Liver (tissue), 8 donors: ENCODE measurements at regions not wholly inside any gene's neighbourhood (a gene's known extent, or its start where the extent isn't known, plus 50 kb on each side); places are given as distances from the start of the nearest gene placed in this dataset.

Experiments used
- DNase-seq: peaks from one replicate; pipeline ENCODE4 v3.0.0-alpha.2; 2017; ENCODE audit warnings: low spot score
- H3K27ac ChIP-seq, 2 donors: one replicate each; pipeline ENCODE4 v1.7.0; 2013; ENCODE audit warnings: inconsistent platforms in 2 of 2, low read length in 2 of 2, control low read depth in 1 of 2, low read depth in 1 of 2, mild to moderate bottlenecking in 1 of 2
- H3K27me3 ChIP-seq, 4 donors: one replicate each; pipeline versions ENCODE4 v1.6.1 to v1.7.0; 2013; ENCODE audit warnings: low read length in 3 of 4, inconsistent platforms in 1 of 4, mild to moderate bottlenecking in 1 of 4, moderate library complexity in 1 of 4; ENCODE audit not compliant: control insufficient read depth in 4 of 4, insufficient read depth in 4 of 4
- H3K36me3 ChIP-seq, 4 donors: one replicate each; pipeline versions ENCODE4 v1.6.1 to v1.7.0; 2013; ENCODE audit warnings: low read length in 3 of 4, mild to moderate bottlenecking in 3 of 4, low read depth in 1 of 4, moderate library complexity in 1 of 4; ENCODE audit not compliant: control insufficient read depth in 4 of 4, insufficient read depth in 3 of 4
- H3K4me1 ChIP-seq, 4 donors: one replicate each; pipeline versions ENCODE4 v1.6.1 to v1.7.0; 2013; ENCODE audit warnings: low read length in 3 of 4, mild to moderate bottlenecking in 3 of 4, moderate library complexity in 1 of 4; ENCODE audit not compliant: control insufficient read depth in 4 of 4, insufficient read depth in 4 of 4
- H3K4me3 ChIP-seq, 3 donors: one replicate each; pipeline versions ENCODE4 v1.6.1 to v1.7.0; 2013; ENCODE audit warnings: low read length in 3 of 3, control low read depth in 1 of 3, low read depth in 1 of 3, mild to moderate bottlenecking in 1 of 3
- H3K9ac ChIP-seq, 2 donors: one replicate each; pipeline ENCODE4 v1.7.0; 2013; ENCODE audit warnings: low read length in 2 of 2, mild to moderate bottlenecking in 2 of 2, moderate library complexity in 2 of 2, control low read depth in 1 of 2, low read depth in 1 of 2
- H3K9me3 ChIP-seq, 4 donors: one replicate each; pipeline versions ENCODE4 v1.6.1 to v1.7.0; 2013; ENCODE audit warnings: low read length in 3 of 4; ENCODE audit not compliant: control insufficient read depth in 4 of 4
- ATF3 ChIP-seq: IDR thresholded peaks from 2 replicates; pipeline ENCODE4 v1.6.1; 2016; ENCODE audit warnings: antibody characterized with exemption
- CTCF ChIP-seq: fragments of 150-350 bp; IDR thresholded peaks from 2 replicates; pipeline ENCODE4 v1.5.1; 2017; ENCODE audit warnings: improper control_type of control experiment, low read depth, low read length; ENCODE audit not compliant: missing input control
- EGR1 ChIP-seq, 2 donors: IDR thresholded peaks; 2 replicates each; pipeline ENCODE4 v1.6.1; 2016 to 2018; ENCODE audit warnings: antibody characterized with exemption in 2 of 2, low read depth in 2 of 2
- FOXA1 ChIP-seq: IDR thresholded peaks from 2 replicates; pipeline ENCODE4 v1.6.1; 2016; ENCODE audit warnings: antibody characterized with exemption
- FOXA2 ChIP-seq: IDR thresholded peaks from 2 replicates; pipeline ENCODE4 v1.6.1; 2016; ENCODE audit warnings: antibody characterized with exemption
- GABPA ChIP-seq, 2 donors: IDR thresholded peaks in 1 of 2; conservative IDR thresholded peaks in 1 of 2; 2 replicates each; pipeline ENCODE4 v1.6.1; 2016; ENCODE audit warnings: antibody characterized with exemption in 2 of 2, mild to moderate bottlenecking in 1 of 2, moderate library complexity in 1 of 2
- HNF4A ChIP-seq, 2 donors: conservative IDR thresholded peaks; 2 replicates each; pipeline ENCODE4 v1.6.1; 2016; ENCODE audit warnings: antibody characterized with exemption in 2 of 2, mild to moderate bottlenecking in 2 of 2
- HNF4G ChIP-seq: IDR thresholded peaks from 2 replicates; pipeline ENCODE4 v1.6.1; 2016; ENCODE audit warnings: antibody characterized with exemption
- JUND ChIP-seq, 2 donors: IDR thresholded peaks; 2 replicates each; pipeline ENCODE4 v1.6.1; 2016; ENCODE audit warnings: antibody characterized with exemption in 2 of 2
- MAX ChIP-seq: IDR thresholded peaks from 2 replicates; pipeline ENCODE4 v1.6.1; 2016; ENCODE audit warnings: antibody characterized with exemption
- NR2F2 ChIP-seq: IDR thresholded peaks from 2 replicates; pipeline ENCODE4 v1.6.1; 2016; ENCODE audit warnings: antibody characterized with exemption
- RAD21 ChIP-seq, 2 donors: IDR thresholded peaks; 2 replicates each; pipeline ENCODE4 v1.6.1; 2016; ENCODE audit warnings: antibody characterized with exemption in 2 of 2, mild to moderate bottlenecking in 2 of 2
- REST ChIP-seq: IDR thresholded peaks from 2 replicates; pipeline ENCODE4 v1.6.1; 2016; ENCODE audit warnings: antibody characterized with exemption, mild to moderate bottlenecking
- RXRA ChIP-seq, 2 donors: IDR thresholded peaks; 2 replicates each; pipeline ENCODE4 v1.6.1; 2017 to 2018; ENCODE audit warnings: antibody characterized with exemption in 2 of 2, mild to moderate bottlenecking in 1 of 2
- SP1 ChIP-seq: IDR thresholded peaks from 2 replicates; pipeline ENCODE4 v1.6.1; 2018; ENCODE audit warnings: antibody characterized with exemption, mild to moderate bottlenecking
- TAF1 ChIP-seq: conservative IDR thresholded peaks from 2 replicates; pipeline ENCODE4 v1.6.1; 2016; ENCODE audit warnings: antibody characterized with exemption, mild to moderate bottlenecking
- YY1 ChIP-seq: IDR thresholded peaks from 2 replicates; pipeline ENCODE4 v1.6.1; 2016; ENCODE audit warnings: antibody characterized with exemption, mild to moderate bottlenecking
- ZBTB33 ChIP-seq: IDR thresholded peaks from 2 replicates; pipeline ENCODE4 v1.6.1; 2016; ENCODE audit warnings: antibody characterized with exemption
- WGBS: extraction: QIAGEN DNeasy Blood & Tissue Kit; methylation state at CpG from one replicate; pipeline ENCODE4 v1.1.7; 2013; 5-methylcytosine and 5-hydroxymethylcytosine counted together
- donor health status: healthy.
- donor health status: healthy.
- donor health status: healthy.
- donor health status: healthy.
- donor health status: healthy.

GRCh38 chr21:35602811-35603362 is 457.4 kb downstream of the SETD4 start:
- no peaks in the 10 kb centered on the region for H3K36me3 ChIP-seq
- no peak overlapping the region for H3K27ac ChIP-seq
- DNase-seq = no peak
- TF ChIP-seq FOXA1 (no peak), ZBTB33 (no peak), SP1 (no peak), NR2F2 (no peak), CTCF (no peak), RAD21 (IDR thresholded peaks at IDR 0.05) (no peak), HNF4A (conservative IDR thresholded peaks at IDR 0.05) (no peak), MAX (no peak), REST (no peak), EGR1 (IDR thresholded peaks at IDR 0.05; ENCODE audit: low read depth in 2 of 2) (no peak), FOXA2 (no peak), JUND (IDR thresholded peaks at IDR 0.05) (no peak), HNF4G (no peak), RXRA (IDR thresholded peaks at IDR 0.05) (no peak), GABPA (IDR thresholded peaks at IDR 0.05 in 1 of 2, conservative IDR thresholded peaks at IDR 0.05 in 1 of 2) (no peak), ATF3 (no peak), TAF1 (no peak), YY1 (no peak)
- H3K4me1 ChIP-seq = no peaks in the 10 kb centered on the region
- H3K9ac ChIP-seq = no peak overlapping the region
- H3K9me3 ChIP-seq = no peaks in the 10 kb centered on the region
- H3K27me3 ChIP-seq = peaks cover 0 to 3% (median under 1%) of the 10 kb centered on the region in 4 donors
- no peak overlapping the region for H3K4me3 ChIP-seq
- WGBS = 78% methylated on average over 7 of the region's 7 CpGs
